GM11168 (cell line): ENCODE measurements at regions not wholly inside any gene's neighbourhood (a gene's known extent, or its start where the extent isn't known, plus 50 kb on each side); places are given as distances from the start of the nearest gene placed in this dataset.

Experiments
- in situ Hi-C: fragments of 300-500 bp; cut with MboI; formaldehyde crosslinking; loops from one replicate; pipeline ENCODE4 v1.12.0; 2022; ENCODE audit warnings: low sequenced_read_pairs; ENCODE audit not compliant: unreplicated experiment

- in situ Hi-C loops = no loop called here
Observed at GRCh38 chr1:94327001-94327690, 89.8 kb upstream of the ARHGAP29 start.

GRCh38 chr1:94326329-94326728 is 88.9 kb upstream of the ARHGAP29 start:
- in situ Hi-C loops = no loop called here

GRCh38 chr1:94325377-94326302 is 88.3 kb upstream of the ARHGAP29 start:
- in situ Hi-C loops = no loop called here

- in situ Hi-C loops = no loop called here
Observed at GRCh38 chr1:94324178-94324544, 86.8 kb upstream of the ARHGAP29 start.

GRCh38 chr1:94323311-94324177 is 86.2 kb upstream of the ARHGAP29 start:
- in situ Hi-C loops = no loop called here

GRCh38 chr1:94322696-94323095 is 85.3 kb upstream of the ARHGAP29 start:
- in situ Hi-C loops = no loop called here

GRCh38 chr1:94321662-94322061 is 84.3 kb upstream of the ARHGAP29 start:
- in situ Hi-C loops = no loop called here

GRCh38 chr1:94319319-94320102 is 82.1 kb upstream of the ARHGAP29 start:
- in situ Hi-C loops = no loop called here

GRCh38 chr1:94318505-94319030 is 81.2 kb upstream of the ARHGAP29 start:
- in situ Hi-C loops = no loop called here

- in situ Hi-C loops = no loop called here
Observed at GRCh38 chr1:94317790-94318188, 80.4 kb upstream of the ARHGAP29 start.

- in situ Hi-C loops = no loop called here
Observed at GRCh38 chr1:94316836-94317789, 79.7 kb upstream of the ARHGAP29 start.

GRCh38 chr1:94316183-94316582 is 78.8 kb upstream of the ARHGAP29 start:
- in situ Hi-C loops = no loop called here

GRCh38 chr1:94315552-94316116 is 78.2 kb upstream of the ARHGAP29 start:
- in situ Hi-C loops = no loop called here

- in situ Hi-C loops = no loop called here
Observed at GRCh38 chr1:94314222-94314858, 77.0 kb upstream of the ARHGAP29 start.

- in situ Hi-C loops = no loop called here
Observed at GRCh38 chr1:94310570-94311270, 73.3 kb upstream of the ARHGAP29 start.

GRCh38 chr1:94309829-94310569 is 72.6 kb upstream of the ARHGAP29 start:
- in situ Hi-C loops = no loop called here
